Neuronal stem cell (in vitro differentiated cells): ENCODE measurements at regions not wholly inside any gene's neighbourhood (a gene's known extent, or its start where the extent isn't known, plus 50 kb on each side); places are given as distances from the start of the nearest gene placed in this dataset.

ENCODE experiments used
- DNase-seq: peaks from one replicate; pipeline ENCODE4 v3.0.0-alpha.2; 2013; ENCODE audit warnings: low spot score
- H2AFZ ChIP-seq: one replicate; pipeline ENCODE4 v1.6.1; 2013; ENCODE audit warnings: mild to moderate bottlenecking, low read length, inconsistent platforms
- H2AK5ac ChIP-seq: 2 replicates; pipeline ENCODE4 v1.6.1; 2013; ENCODE audit warnings: low read depth, mild to moderate bottlenecking, inconsistent platforms, low read length, moderate library complexity, mixed read lengths
- H2BK120ac ChIP-seq: 2 replicates; pipeline ENCODE4 v1.6.1; 2013; ENCODE audit warnings: low read depth, mild to moderate bottlenecking, inconsistent platforms, low read length, moderate library complexity, mixed read lengths
- H2BK12ac ChIP-seq: one replicate; pipeline ENCODE4 v1.6.1; 2013; ENCODE audit warnings: low read length, inconsistent platforms
- H2BK15ac ChIP-seq: 2 replicates; pipeline ENCODE4 v1.6.1; 2013; ENCODE audit warnings: mild to moderate bottlenecking, low read length, inconsistent platforms, mixed read lengths
- H2BK5ac ChIP-seq: one replicate; pipeline ENCODE4 v1.6.1; 2013; ENCODE audit warnings: inconsistent platforms, mild to moderate bottlenecking, low read length, moderate library complexity
- H3K14ac ChIP-seq: one replicate; pipeline ENCODE4 v1.6.1; 2013; ENCODE audit warnings: low read length, inconsistent platforms
- H3K18ac ChIP-seq: 2 replicates; pipeline ENCODE4 v1.6.1; 2013; ENCODE audit warnings: low read length, inconsistent platforms
- H3K23ac ChIP-seq: 2 replicates; pipeline ENCODE4 v1.6.1; 2013; ENCODE audit warnings: low read depth, mild to moderate bottlenecking, mixed read lengths, low read length, inconsistent platforms; ENCODE audit not compliant: poor library complexity
- H3K27ac ChIP-seq: replicated peaks from 3 replicates; pipeline ENCODE4 v1.5.1; 2013; ENCODE audit warnings: low read length, inconsistent platforms
- H3K27me3 ChIP-seq, 3 experiments: 2 replicates each; pipeline ENCODE4 v1.6.1; 2013; ENCODE audit warnings: low read length in 3 of 3, mild to moderate bottlenecking in 2 of 3, inconsistent platforms in 1 of 3, low read depth in 1 of 3, mixed read lengths in 1 of 3, moderate library complexity in 1 of 3; ENCODE audit not compliant: control insufficient read depth in 3 of 3, insufficient read depth in 3 of 3
- H3K36me3 ChIP-seq, 2 donors: replicated peaks in 1 of 2; 2 replicates each; pipeline ENCODE4 v1.6.1; 2013; ENCODE audit warnings: low read length in 2 of 2; ENCODE audit not compliant: control insufficient read depth in 2 of 2, insufficient read depth in 2 of 2
- H3K4ac ChIP-seq: 2 replicates; pipeline ENCODE4 v1.6.1; 2013; ENCODE audit warnings: inconsistent platforms, mild to moderate bottlenecking, low read length, moderate library complexity
- H3K4me1 ChIP-seq, 2 donors: 1 replicate in 1 of 2; 2 replicates in 1 of 2; pipeline ENCODE4 v1.6.1; 2013; ENCODE audit warnings: low read length in 2 of 2, low read depth in 1 of 2; ENCODE audit not compliant: control insufficient read depth in 2 of 2, insufficient read depth in 1 of 2
- H3K4me2 ChIP-seq: one replicate; pipeline ENCODE4 v1.6.1; 2013; ENCODE audit warnings: mild to moderate bottlenecking, low read length, inconsistent platforms; ENCODE audit not compliant: insufficient read depth, poor library complexity, severe bottlenecking
- H3K4me3 ChIP-seq, 2 donors: 2 replicates each; pipeline ENCODE4 v1.5.1; 2013; ENCODE audit warnings: low read length in 2 of 2, mild to moderate bottlenecking in 2 of 2, inconsistent platforms in 1 of 2, moderate library complexity in 1 of 2
- H3K79me1 ChIP-seq: one replicate; pipeline ENCODE4 v1.6.1; 2013; ENCODE audit warnings: low read depth, mild to moderate bottlenecking, inconsistent platforms, low read length, moderate library complexity
- H3K9ac ChIP-seq: one replicate; pipeline ENCODE4 v1.6.1; 2013; ENCODE audit warnings: mild to moderate bottlenecking, low read depth, low read length, inconsistent platforms; ENCODE audit not compliant: poor library complexity
- H3K9me3 ChIP-seq, 2 donors: replicated peaks in 1 of 2; 2 replicates each; pipeline versions ENCODE3 to v1.6.1; 2013; ENCODE audit warnings: low read length in 2 of 2, mild to moderate bottlenecking in 2 of 2, inconsistent platforms in 1 of 2, low read depth in 1 of 2, mixed read lengths in 1 of 2, moderate library complexity in 1 of 2; ENCODE audit not compliant: control insufficient read depth in 2 of 2, insufficient read depth in 1 of 2
- H4K8ac ChIP-seq: one replicate; pipeline ENCODE4 v1.6.1; 2013; ENCODE audit warnings: low read depth, mild to moderate bottlenecking, inconsistent platforms, low read length, moderate library complexity
- H4K91ac ChIP-seq: one replicate; pipeline ENCODE4 v1.6.1; 2013; ENCODE audit warnings: low read length, low read depth, mild to moderate bottlenecking, inconsistent platforms; ENCODE audit not compliant: poor library complexity
- WGBS, 2 donors: extraction: QIAGEN DNeasy Blood & Tissue Kit; methylation state at CpG; one replicate each; pipeline ENCODE4 v1.1.7; 2013; ENCODE audit warnings: missing lambda C conversion rate in 2 of 2, mixed read lengths in 1 of 2; ENCODE audit not compliant: insufficient read length in 2 of 2, insufficient replicate concordance in 1 of 2; ENCODE audit errors: extremely low coverage in 2 of 2; 5-methylcytosine and 5-hydroxymethylcytosine counted together

DNA sequence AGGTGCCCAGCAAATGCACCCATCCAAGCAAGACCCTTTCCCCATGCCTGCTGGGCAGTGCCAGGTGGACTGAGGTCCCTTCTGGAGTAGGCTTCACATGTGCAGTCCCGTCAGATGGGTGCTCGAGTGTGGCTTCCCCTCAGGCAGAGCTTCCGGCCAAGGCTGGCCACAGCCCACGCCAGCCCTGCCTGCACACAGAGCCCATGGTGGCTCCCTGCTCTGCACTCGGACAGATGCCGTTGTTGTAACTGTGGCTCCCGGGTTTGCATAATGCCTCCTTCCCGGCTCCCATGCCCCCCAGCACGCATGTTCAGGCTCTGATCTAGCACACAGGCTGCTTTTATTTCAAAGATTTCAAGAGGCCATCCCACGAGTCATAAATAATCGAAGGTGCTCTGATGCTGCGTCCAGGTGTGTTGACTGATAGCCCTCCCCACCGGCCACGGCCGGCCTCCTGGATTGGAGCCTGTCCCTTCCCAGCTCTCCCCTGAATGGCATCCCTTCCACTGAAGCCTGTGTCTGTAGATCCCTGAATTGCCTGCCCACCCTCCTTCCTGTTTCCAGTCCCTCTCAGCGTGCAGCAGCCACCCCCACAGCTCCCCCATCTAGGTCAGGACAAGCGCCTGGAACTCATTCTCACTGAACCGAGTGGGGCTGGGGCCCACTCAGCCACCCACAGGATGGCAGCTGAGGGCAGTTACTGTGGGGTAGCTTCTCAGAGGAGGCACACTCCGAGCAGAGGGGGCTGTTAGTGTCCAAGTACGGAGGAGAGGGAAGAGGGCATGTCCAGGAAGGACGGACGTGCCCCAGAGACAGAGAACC, 100.0 kb upstream of the LINGO1 start:
- Histone ChIP-seq H2BK120ac (no peak overlapping the region), H3K9me3 (no peaks in the 10 kb centered on the region), H3K18ac (peak overlapping the region; percentile 21), H2BK5ac (no peak overlapping the region), H3K14ac (peak overlapping the region; percentile 12), H3K79me1 (no peaks in the 10 kb centered on the region), H4K91ac (no peak overlapping the region), H2AFZ (no peak overlapping the region), H3K9ac (no peak overlapping the region), H3K4me3 (no peak overlapping the region), H3K4me1 (peaks cover 0 to 6% of the 10 kb centered on the region in 2 donors), H3K36me3 (no peaks in the 10 kb centered on the region), H2BK15ac (no peak overlapping the region), H3K27ac (no peak overlapping the region), H4K8ac (no peak overlapping the region), H3K4ac (no peak overlapping the region), H3K4me2 (no peak overlapping the region), H2BK12ac (no peak overlapping the region), H2AK5ac (no peak overlapping the region), H3K23ac (no peak overlapping the region), H3K27me3 (peaks cover 0 to 72% (median 3%) of the 10 kb centered on the region in 3 experiments)
- no CpG with 5 or more reads among the region's 22 CpGs for WGBS, 2 donors
- DNase-seq, result no peak

DNA sequence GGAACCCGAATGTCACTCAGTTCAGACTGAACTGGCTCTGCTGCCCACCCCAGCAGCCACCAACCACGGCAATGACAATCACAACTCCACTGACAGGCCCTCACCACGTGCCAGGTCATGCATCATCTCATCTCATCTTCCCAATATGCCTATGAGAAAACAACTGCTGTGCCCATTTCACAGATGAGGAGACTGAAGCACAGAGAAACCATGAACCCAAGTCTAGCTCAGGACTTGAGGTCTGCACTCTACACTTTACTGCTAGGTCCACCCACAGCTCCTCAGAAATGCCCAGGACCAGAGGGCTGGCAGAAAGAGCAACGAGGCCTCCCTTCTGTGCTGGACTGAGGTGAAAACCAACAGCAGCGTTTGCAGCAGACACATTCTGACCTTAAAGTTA, 99.2 kb upstream of the LINGO1 start:
- no CpG with 5 or more reads among the region's 5 CpGs for WGBS, 2 donors
- H2BK120ac ChIP-seq, result no peak overlapping the region

DNA sequence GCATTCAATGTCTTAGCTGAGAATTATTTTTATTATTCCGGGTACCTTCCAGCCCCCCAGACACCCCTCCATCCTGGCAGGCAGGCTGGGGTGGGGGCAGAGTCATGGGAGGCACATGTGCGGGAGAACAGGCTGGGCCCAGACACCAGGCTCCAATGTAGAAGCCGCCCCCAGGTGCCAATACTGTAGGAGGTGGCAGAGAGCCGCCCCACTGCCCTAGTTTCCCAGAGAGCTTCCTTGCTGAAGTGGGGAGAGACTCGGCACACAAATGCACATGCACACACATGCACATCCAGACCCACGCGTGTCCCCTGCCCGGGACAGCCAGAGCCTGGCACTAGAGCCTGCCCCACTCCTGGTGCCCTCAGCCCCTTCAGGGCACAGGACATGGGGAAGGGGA, 98.4 kb upstream of the LINGO1 start:
- Histone ChIP-seq H3K14ac (no peak overlapping the region), H3K4me1 (peaks cover 0 to 6% of the 10 kb centered on the region in 2 donors), H2BK120ac (no peak overlapping the region), H4K8ac (no peak overlapping the region), H2BK5ac (no peak overlapping the region), H3K4me3 (no peak overlapping the region), H3K36me3 (no peaks in the 10 kb centered on the region), H4K91ac (no peak overlapping the region), H3K4me2 (no peak overlapping the region), H3K23ac (no peak overlapping the region), H3K27me3 (peaks cover 0 to 63% (median 0%) of the 10 kb centered on the region in 3 experiments), H2BK15ac (no peak overlapping the region), H3K79me1 (no peaks in the 10 kb centered on the region), H3K9ac (no peak overlapping the region), H3K4ac (no peak overlapping the region), H2AFZ (no peak overlapping the region), H3K18ac (peak overlapping the region; percentile 21), H3K27ac (no peak overlapping the region), H3K9me3 (no peaks in the 10 kb centered on the region), H2BK12ac (no peak overlapping the region), H2AK5ac (no peak overlapping the region)
- WGBS, 2 donors, result no CpG with 5 or more reads among the region's 8 CpGs
- no peak for DNase-seq

More for the DNA sequence above, 99.2 kb upstream of the LINGO1 start:
- Histone ChIP-seq H2BK15ac (no peak overlapping the region), H3K18ac (no peak overlapping the region), H3K9ac (no peak overlapping the region), H3K36me3 (no peaks in the 10 kb centered on the region), H2BK12ac (no peak overlapping the region), H4K8ac (no peak overlapping the region), H3K4me1 (peaks cover 0 to 6% of the 10 kb centered on the region in 2 donors), H2AFZ (no peak overlapping the region), H3K79me1 (no peaks in the 10 kb centered on the region), H3K14ac (no peak overlapping the region), H3K4ac (no peak overlapping the region), H4K91ac (no peak overlapping the region), H3K9me3 (no peaks in the 10 kb centered on the region), H3K4me3 (no peak overlapping the region), H2BK5ac (no peak overlapping the region), H2AK5ac (no peak overlapping the region), H3K27me3 (peaks cover 0 to 64% (median 0%) of the 10 kb centered on the region in 3 experiments), H3K23ac (no peak overlapping the region), H3K4me2 (no peak overlapping the region), H3K27ac (no peak overlapping the region)
- DNase-seq, result no peak

DNA sequence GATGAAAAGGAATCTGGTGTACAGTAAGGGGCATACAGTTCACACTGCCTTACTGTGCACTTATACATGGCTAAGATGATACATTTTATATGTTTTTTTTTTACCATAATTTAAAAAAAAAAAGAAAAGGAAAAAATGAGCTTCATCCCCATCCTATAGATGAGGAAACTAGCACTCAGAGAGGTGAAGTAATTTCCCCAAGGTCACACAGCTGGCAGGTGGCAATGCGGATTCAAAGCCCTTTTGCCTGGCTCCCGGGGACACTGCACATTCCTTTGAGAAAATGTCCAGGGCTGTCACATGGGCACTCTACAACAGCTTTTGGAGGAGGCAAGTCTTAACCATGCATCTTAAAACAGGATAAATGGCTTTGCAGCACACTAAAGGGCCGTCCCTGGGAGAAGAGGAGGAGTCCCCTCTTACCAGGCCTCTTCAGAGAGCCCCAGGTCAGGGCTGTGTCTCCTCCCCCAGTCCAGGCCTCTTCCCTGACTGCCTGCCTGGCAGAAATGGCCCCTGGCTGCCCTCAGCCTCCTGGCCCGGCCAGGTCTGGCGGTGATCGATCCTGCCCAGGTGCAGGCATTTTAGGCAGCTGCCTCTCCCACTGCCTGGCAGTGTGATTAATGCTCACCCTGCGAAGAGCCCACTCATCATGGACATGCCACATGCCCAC, 95.1 kb upstream of the LINGO1 start:
- no peak overlapping the region for H2AFZ ChIP-seq
- no peak overlapping the region for H2BK12ac ChIP-seq
- no peak overlapping the region for H3K14ac ChIP-seq
- no peaks in the 10 kb centered on the region for H3K9me3 ChIP-seq
- no CpG with 5 or more reads among the region's 7 CpGs for WGBS, 2 donors
- H3K4ac ChIP-seq, result no peak overlapping the region
- no peak overlapping the region for H3K27ac ChIP-seq
- no peak overlapping the region for H2AK5ac ChIP-seq
- H3K4me1 ChIP-seq, result peaks cover 0 to 6% of the 10 kb centered on the region in 2 donors
- DNase-seq, result no peak
- H3K4me2 ChIP-seq, result no peak overlapping the region
- no peaks in the 10 kb centered on the region for H3K79me1 ChIP-seq
- no peak overlapping the region for H3K4me3 ChIP-seq
- no peak overlapping the region for H3K9ac ChIP-seq
- H2BK120ac ChIP-seq, result no peak overlapping the region
- H2BK5ac ChIP-seq, result no peak overlapping the region
- H4K91ac ChIP-seq, result no peak overlapping the region
- H3K23ac ChIP-seq, result peak overlapping the region; percentile 70
- no peaks in the 10 kb centered on the region for H3K36me3 ChIP-seq
- H3K18ac ChIP-seq, result peak overlapping the region; percentile 38
- peaks cover 0 to 36% (median 0%) of the 10 kb centered on the region in 3 experiments for H3K27me3 ChIP-seq
- H4K8ac ChIP-seq, result no peak overlapping the region
- H2BK15ac ChIP-seq, result peak overlapping the region; percentile 12
